ENCODE measurements at regions not wholly inside any gene's neighbourhood (a gene's known extent, or its start where the extent isn't known, plus 50 kb on each side); places are given as distances from the start of the nearest gene placed in this dataset.

DNA sequence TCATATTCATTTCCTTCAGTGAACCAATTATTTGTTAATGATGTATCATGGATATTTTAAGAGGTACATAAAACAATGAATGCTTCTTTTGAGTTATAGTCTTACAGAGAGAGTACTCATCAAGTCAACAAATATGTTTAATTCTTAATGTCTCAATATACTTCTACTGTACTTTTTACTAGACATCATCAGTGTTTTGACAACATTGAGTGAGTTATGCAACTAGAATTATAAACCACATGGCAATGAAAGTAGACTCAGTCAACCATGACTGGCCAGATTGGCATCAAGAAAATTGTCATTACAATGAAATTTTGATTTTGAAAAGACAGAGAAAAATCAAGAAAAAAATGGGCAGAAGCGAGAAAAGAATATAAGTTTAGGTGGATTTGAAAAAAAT, 1248.1 kb upstream of the CDH18 start:
- TF ChIP-seq RAD21 (IDR thresholded peaks at IDR 0.05; ENCODE audit: low read depth), result no peak
- TF ChIP-seq ZBTB7A (IDR thresholded peaks at IDR 0.05; ENCODE audit: low read depth), result no peak
- TF ChIP-seq FOXM1 (IDR thresholded peaks at IDR 0.05; ENCODE audit: borderline replicate concordance, low read depth), result no peak
- no peak for TF ChIP-seq TEAD4 (IDR thresholded peaks at IDR 0.05)
- TF ChIP-seq EP300 (IDR thresholded peaks at IDR 0.05; ENCODE audit: borderline replicate concordance), result no peak
- no peak for TF ChIP-seq CREB1 (IDR thresholded peaks at IDR 0.05; ENCODE audit: low read depth)
- no peak for TF ChIP-seq TCF12 (IDR thresholded peaks at IDR 0.05; ENCODE audit: low read depth)
- TF ChIP-seq, protein P1, sequence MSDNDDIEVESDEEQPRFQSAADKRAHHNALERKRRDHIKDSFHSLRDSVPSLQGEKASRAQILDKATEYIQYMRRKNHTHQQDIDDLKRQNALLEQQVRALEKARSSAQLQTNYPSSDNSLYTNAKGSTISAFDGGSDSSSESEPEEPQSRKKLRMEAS (IDR thresholded peaks at IDR 0.05), result no peak
- TF ChIP-seq, protein P2, sequence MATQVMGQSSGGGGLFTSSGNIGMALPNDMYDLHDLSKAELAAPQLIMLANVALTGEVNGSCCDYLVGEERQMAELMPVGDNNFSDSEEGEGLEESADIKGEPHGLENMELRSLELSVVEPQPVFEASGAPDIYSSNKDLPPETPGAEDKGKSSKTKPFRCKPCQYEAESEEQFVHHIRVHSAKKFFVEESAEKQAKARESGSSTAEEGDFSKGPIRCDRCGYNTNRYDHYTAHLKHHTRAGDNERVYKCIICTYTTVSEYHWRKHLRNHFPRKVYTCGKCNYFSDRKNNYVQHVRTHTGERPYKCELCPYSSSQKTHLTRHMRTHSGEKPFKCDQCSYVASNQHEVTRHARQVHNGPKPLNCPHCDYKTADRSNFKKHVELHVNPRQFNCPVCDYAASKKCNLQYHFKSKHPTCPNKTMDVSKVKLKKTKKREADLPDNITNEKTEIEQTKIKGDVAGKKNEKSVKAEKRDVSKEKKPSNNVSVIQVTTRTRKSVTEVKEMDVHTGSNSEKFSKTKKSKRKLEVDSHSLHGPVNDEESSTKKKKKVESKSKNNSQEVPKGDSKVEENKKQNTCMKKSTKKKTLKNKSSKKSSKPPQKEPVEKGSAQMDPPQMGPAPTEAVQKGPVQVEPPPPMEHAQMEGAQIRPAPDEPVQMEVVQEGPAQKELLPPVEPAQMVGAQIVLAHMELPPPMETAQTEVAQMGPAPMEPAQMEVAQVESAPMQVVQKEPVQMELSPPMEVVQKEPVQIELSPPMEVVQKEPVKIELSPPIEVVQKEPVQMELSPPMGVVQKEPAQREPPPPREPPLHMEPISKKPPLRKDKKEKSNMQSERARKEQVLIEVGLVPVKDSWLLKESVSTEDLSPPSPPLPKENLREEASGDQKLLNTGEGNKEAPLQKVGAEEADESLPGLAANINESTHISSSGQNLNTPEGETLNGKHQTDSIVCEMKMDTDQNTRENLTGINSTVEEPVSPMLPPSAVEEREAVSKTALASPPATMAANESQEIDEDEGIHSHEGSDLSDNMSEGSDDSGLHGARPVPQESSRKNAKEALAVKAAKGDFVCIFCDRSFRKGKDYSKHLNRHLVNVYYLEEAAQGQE (IDR thresholded peaks at IDR 0.05; ENCODE audit: low read depth), result no peak
- no peak for TF ChIP-seq NFIC (IDR thresholded peaks at IDR 0.05)
- TF ChIP-seq CEBPB (IDR thresholded peaks at IDR 0.05), result no peak
- no peak for TF ChIP-seq TAF1 (IDR thresholded peaks at IDR 0.05; ENCODE audit: low read depth)
- no peak for TF ChIP-seq EGR1 (IDR thresholded peaks at IDR 0.05)
- TF ChIP-seq YY1 (IDR thresholded peaks at IDR 0.05; ENCODE audit: low read depth), result no peak
- TF ChIP-seq, protein P3, sequence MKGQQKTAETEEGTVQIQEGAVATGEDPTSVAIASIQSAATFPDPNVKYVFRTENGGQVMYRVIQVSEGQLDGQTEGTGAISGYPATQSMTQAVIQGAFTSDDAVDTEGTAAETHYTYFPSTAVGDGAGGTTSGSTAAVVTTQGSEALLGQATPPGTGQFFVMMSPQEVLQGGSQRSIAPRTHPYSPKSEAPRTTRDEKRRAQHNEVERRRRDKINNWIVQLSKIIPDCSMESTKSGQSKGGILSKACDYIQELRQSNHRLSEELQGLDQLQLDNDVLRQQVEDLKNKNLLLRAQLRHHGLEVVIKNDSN (IDR thresholded peaks at IDR 0.05), result no peak

DNA sequence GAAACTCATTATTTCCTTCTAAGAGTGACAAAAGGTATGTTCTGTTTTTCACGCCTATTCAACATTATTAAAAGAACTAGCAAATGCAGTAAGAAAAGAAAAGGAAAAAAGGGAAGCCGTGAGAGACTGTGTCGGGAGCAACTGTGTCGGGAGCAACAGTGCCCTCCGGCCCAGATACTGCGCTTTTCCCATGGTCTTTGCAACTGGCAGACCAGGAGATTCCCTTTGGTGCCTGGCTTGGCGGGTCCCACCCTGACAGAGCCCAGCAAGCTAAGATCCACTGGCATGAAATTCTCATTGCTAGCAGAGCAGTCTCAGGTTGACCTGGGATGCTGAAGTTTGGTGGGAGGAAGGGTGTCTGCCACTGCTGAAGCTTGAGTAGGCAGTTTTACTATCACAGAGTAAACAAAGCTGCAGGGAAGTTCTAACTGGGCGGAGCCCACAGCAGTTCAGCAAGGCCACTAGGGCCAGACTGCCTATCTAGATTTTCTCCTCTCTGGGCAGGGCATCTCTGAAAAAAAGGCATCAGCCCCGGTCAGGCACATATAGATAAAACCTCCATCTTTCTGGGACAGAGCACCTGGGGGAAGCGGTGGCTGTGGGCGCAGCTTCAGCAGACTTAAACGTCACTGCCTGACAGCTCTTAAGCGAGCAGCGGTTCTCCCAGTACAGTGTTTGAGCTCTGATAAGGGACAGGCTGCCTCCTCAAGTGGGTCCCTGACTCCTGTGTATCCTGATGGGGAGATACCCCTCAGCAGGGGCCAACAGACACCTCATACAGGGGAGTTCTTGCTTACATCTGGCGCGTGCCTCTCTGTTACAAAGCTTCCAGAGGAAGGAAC, 1237.4 kb upstream of the CDH18 start:
- TF ChIP-seq, protein P2 (IDR thresholded peaks at IDR 0.05; ENCODE audit: low read depth), result no peak
- TF ChIP-seq NFIC (IDR thresholded peaks at IDR 0.05) (no peak), TEAD4 (IDR thresholded peaks at IDR 0.05) (no peak), EP300 (IDR thresholded peaks at IDR 0.05; ENCODE audit: borderline replicate concordance) (no peak), EGR1 (IDR thresholded peaks at IDR 0.05) (no peak), CEBPB (IDR thresholded peaks at IDR 0.05) (no peak), TCF12 (IDR thresholded peaks at IDR 0.05; ENCODE audit: low read depth) (no peak), TAF1 (IDR thresholded peaks at IDR 0.05; ENCODE audit: low read depth) (no peak), RAD21 (IDR thresholded peaks at IDR 0.05; ENCODE audit: low read depth) (no peak), ZBTB7A (IDR thresholded peaks at IDR 0.05; ENCODE audit: low read depth) (no peak), YY1 (IDR thresholded peaks at IDR 0.05; ENCODE audit: low read depth) (no peak), CREB1 (IDR thresholded peaks at IDR 0.05; ENCODE audit: low read depth) (no peak), FOXM1 (IDR thresholded peaks at IDR 0.05; ENCODE audit: borderline replicate concordance, low read depth) (no peak)
- TF ChIP-seq, protein P1 (IDR thresholded peaks at IDR 0.05), result no peak
- TF ChIP-seq, protein P3 (IDR thresholded peaks at IDR 0.05), result no peak

DNA sequence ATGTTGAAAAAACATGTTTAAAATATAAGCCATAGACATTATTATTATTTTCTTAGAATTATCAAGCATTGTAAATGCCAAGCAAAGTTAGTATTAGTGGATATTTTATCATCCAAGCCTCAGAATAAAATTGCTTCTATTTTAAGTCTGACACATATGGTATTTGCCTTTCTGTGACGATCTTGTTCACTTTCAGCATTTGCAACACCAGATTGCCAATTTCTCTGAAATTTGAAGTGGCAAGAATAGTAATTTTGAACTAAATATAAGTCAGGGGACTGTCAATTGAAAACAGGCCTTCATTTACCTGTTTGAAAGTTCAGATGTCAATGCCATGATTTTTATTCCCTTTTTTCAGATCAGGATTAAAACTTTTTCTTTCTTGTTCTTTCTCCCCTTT, 1233.6 kb upstream of the CDH18 start:
- no peak for TF ChIP-seq CEBPB (IDR thresholded peaks at IDR 0.05)
- TF ChIP-seq EP300 (IDR thresholded peaks at IDR 0.05; ENCODE audit: borderline replicate concordance), result no peak
- TF ChIP-seq RAD21 (IDR thresholded peaks at IDR 0.05; ENCODE audit: low read depth), result no peak
- TF ChIP-seq, protein P1 (IDR thresholded peaks at IDR 0.05), result no peak
- TF ChIP-seq, protein P3 (IDR thresholded peaks at IDR 0.05), result no peak
- no peak for TF ChIP-seq TEAD4 (IDR thresholded peaks at IDR 0.05)
- no peak for TF ChIP-seq TAF1 (IDR thresholded peaks at IDR 0.05; ENCODE audit: low read depth)
- no peak for TF ChIP-seq CREB1 (IDR thresholded peaks at IDR 0.05; ENCODE audit: low read depth)
- no peak for TF ChIP-seq ZBTB7A (IDR thresholded peaks at IDR 0.05; ENCODE audit: low read depth)
- no peak for TF ChIP-seq NFIC (IDR thresholded peaks at IDR 0.05)
- no peak for TF ChIP-seq TCF12 (IDR thresholded peaks at IDR 0.05; ENCODE audit: low read depth)
- TF ChIP-seq, protein P2 (IDR thresholded peaks at IDR 0.05; ENCODE audit: low read depth), result no peak
- TF ChIP-seq EGR1 (IDR thresholded peaks at IDR 0.05), result no peak

Data from Ishikawa (cell line).